ENCODE measurements at regions not wholly inside any gene's neighbourhood (a gene's known extent, or its start where the extent isn't known, plus 50 kb on each side); places are given as distances from the start of the nearest gene placed in this dataset.
"Not testable (repeated sequence)": the region's sequence is repeated elsewhere in the genome, so short reads cannot be mapped to it uniquely, and the experiment has no call there.

DNA sequence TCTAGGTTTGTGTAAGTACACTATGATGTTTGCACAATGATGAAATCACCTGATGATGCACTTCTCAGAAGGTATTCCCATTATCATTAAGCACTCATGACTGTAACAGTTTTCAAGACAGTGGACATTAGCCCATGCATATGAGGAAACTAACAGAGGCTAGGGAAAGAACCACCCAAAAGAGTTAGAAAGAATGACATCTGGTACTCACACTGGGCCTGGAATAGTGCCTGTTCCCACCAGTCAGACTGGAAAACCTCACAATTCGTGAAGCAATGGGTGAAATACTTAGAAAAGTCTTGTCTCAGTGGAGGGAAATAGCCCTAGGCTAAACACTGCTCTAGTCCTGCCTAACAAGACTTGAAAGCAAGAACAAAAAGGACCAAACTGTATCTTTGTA, 117.4 kb upstream of the GDNF start:
- DNase-seq, result no peak

DNA sequence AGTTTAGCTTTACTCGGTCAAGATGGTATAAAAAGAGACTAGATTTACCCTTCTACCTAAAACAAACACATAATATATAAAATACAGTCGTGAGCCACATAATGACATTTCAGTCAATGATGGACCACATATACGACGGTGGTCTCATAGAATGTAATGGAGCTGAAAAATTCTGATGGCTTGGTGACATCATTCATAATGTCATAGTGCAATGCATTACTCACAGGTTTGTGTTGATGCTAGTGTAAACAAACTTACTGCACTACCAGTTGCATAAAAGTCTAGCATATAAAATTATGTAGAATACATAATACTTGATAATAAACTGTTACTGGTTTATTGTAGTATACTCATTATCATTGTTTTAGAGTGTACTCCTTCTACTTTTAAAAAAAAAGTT, 115.9 kb upstream of the GDNF start:
- DNase-seq, result no peak

- DNase-seq, result no peak
Observed at GRCh38 chr5:37954561-37954960, 114.7 kb upstream of the GDNF start.

DNA sequence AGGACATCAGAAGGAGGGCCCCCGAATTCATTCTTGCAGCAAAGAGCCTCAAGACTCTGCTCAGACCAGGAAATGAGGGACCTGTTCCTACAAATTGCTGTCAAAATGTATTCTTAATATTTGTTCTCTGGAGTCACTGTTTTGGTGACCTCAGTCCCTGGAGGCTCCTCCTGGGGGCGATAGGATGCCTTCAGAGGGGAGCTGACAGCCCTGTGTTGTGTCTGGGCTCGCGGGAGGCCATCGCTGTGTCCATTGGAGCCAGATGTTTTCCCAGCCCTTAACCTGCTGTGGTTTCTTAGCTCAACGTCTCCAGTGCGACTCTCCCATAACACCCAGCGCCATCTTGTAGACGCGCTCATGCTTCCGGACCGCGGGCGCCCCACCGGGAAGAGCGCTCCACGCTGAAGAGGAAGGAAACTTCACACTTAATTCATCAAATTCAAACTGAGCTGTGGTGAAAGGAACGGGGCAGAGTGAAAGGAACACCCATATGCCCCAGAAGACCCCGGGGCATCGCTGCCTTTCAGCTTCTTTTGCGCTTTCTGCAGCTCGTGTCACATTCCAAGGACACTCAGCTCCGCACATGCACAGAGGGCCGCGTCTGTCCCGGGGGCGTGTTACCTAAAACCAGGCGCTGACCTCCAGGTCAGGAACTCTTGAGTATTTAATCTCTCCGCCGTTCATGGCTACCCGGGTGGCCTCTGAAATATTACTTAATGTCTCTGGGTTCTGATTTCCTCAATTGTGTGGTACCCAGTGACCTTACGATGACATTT, 112.3 kb upstream of the GDNF start:
- no peak for DNase-seq

DNA sequence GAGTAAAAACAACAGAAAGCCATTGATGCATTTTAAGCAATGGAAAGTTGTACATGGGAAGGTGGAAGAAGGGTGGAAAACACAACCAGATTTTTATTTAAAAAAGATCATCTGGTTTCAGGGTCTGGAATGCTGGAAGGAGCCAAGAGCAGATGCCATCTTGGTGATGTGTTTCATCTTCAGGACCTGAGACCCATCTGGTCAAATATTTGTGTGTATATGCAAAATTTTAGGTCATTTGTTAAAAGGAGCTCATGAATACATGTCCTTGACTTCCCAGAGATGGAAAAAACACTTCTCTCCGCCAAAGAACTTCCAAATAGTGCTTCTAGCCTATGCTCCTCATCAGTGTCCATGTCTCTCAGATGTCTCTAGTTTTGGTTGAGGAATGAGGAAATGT, 110.6 kb upstream of the GDNF start:
- no peak for DNase-seq

GRCh38 chr5:37945446-37945845, 105.6 kb upstream of the GDNF start:
- DNase-seq, result no peak

DNA sequence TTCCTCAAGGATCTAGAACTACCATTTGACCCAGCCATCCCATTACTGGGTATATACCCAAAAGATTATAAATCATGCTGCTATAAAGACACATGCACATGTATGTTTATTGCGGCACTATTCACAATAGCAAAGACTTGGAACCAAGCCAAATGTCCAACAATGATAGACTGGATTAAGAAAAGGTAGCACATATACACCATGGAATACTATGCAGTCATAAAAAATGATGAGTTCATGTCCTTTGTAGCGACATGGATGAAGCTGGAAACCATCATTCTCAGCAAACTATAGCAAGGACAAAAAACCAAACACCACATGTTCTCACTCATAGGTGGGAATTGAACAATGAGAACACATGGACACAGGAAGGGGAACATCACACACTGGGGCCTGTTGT, 103.3 kb upstream of the GDNF start:
- DNase-seq, result not testable (repeated sequence)

DNA sequence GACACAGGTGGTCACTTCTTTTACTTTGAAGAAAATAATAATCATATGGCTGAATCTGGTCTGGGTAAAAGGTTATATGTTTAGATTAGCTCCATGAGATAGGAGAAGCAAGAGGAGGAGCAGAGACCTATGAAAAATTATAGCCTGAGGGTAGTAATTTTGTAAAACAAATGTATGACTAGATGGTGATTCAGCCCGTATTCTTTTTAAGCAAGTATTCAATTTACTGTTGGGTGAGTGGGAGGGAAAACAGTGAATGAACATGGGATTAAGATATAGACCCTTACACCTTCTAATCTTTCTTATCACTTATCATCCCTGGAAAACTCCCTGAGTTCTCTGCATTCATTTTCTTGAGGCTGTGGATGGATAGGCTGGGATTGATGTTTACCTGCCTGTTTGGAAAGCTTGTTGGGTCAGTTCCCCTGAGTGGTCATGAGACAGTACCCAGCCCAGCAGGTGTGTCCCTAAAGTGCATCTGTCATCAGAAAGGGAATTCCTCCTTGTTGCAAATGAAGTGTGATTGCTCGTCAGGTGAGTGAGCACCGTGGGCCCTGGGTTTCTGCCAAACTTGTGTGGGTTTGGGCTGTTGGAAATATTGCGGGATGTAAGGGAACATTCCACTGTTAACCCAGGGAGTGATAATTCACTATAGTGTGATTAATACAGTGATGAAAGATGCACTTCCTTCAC, 101.2 kb upstream of the GDNF start:
- no peak for DNase-seq

- DNase-seq, result no peak
Observed at GRCh38 chr5:37938861-37939260, 99.0 kb upstream of the GDNF start.

DNA sequence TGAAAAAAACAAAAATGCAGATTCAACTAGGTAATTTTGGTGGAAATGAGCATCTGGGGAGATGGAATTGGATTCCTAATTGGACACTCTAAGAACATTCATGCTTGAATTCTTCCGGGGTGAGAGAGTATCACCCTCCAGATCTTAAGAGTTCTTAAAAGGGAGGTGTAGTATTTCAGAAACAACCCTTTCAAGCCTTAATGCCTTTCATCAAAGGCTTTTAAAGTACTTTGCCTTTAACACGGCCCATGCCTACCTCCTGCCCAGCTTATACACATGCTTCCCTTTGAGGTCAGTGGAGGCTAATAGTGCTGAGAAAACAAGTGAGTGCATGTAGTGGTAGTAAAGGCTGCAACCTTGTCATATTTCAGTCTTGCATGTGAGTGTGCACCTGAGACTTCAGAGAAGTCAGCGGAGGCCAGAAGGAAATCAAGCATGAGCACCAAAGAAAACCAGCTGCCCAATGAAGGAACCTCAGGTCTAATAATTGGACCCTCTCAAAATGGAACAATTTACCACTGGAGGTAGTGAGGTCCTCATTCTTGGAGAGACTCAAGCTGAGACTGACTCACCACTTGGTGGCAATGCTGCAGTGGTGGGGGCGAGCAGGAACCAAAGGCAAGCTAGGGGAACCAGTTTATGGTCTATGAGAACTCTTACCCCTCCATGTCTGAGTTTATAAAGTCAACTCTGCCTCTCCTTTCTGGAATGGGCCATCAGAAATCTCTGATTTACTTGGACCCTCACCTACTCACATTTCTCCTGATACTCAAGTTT, 98.4 kb upstream of the GDNF start:
- no peak for DNase-seq

DNA sequence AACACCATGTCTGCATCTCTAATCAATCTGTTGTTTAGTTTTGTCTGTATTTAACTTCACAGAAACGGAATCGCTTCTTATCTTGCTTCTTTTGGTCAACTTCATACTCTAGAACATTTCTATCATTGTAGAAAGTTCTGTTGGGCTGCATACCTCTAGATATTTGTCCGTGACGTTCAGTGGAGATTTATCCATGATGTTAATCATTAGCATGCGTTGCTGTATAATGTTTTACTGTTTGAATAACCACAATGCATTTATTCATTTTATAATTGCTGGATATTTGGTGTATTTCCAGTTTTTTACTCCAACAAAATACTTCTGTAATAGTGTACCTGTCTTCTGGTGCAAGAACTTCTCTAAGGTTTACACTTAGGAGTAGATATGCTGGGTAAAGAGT, 96.2 kb upstream of the GDNF start:
- DNase-seq, result no peak

GRCh38 chr5:37933576-37933975, 93.7 kb upstream of the GDNF start:
- no peak for DNase-seq

DNA sequence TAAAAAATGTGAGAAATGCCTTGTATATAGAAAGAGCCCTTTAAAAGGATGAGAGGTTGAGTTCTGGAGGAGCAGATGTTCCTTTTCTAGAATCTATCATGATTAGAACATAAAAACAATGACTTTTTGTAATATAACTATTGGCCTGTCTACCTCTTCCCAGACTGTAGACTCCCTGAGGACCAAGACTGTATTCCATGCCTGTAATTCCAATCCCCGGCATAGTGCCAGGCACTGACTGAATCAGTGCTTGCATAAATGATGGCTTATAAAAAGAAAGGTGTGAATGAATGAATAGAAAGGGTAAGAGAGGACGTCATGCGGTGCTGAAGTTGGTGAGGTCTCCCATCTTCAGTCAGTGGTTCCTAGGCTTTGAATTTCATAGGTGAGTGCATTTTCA, 92.6 kb upstream of the GDNF start:
- no peak for DNase-seq

DNA sequence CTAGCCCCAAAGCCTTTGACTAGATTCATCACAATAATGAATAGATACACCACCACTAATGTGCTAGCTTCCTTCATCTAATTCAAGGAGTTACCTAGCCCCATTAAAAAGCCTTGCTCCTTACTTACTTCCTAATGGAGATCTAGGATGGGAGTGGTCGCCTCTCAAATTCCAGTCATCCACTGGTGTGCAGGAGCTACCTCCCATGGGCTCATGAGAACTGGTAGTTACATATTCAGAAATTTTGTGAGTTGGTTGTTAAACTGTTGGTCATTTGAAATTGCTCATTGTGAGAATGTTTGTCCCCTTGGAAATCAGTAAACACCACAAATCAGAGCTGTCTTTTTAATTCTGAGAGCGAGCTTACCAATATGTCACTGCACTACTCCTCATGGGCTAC, 91.7 kb upstream of the GDNF start:
- no peak for DNase-seq

- DNase-seq, result no peak
Observed at GRCh38 chr5:37930350-37930749, 90.5 kb upstream of the GDNF start.

DNA sequence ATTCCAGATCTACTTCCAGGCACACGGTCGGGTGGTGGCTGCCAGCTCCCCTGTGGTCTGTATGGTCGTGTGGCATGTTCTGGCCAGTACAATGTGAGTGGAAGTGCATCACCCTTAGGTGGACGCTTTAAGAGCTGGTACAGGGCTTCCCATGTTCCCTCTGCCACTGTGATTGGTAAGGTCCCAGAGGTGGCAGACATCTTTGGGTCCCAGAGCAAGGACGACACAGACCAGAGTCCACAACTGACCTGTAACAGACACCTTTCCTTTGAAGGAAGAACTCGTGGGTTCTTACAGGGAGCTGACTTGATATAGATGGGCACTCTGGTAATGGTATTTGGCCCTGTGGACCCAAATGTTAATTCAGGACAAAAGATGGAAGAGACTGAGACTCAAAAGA, 90.0 kb upstream of the GDNF start:
- no peak for DNase-seq

GRCh38 chr5:37927753-37928152, 87.9 kb upstream of the GDNF start:
- not testable (repeated sequence) for DNase-seq

DNA sequence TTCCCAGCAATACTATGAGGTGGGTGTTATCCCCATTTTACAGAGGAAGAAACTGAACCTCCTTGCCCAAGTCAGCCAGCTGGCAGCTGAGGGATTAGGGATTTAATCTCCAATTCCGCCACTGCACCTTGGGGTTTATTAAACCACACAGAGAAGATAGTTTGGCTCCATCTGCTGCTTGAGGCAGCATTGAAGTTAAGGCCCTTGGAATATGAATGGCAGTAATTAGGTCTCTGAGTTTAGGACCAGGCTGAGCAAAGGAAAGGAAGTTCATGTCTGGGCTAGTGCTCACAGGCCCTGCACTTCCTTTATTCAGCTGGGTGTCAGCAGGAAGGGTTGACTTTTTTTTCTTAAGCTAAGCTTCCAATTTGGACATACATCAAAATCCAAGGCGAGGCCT, 86.9 kb upstream of the GDNF start:
- no peak for DNase-seq

GRCh38 chr5:37921452-37921851, 81.6 kb upstream of the GDNF start:
- DNase-seq, result no peak

DNA sequence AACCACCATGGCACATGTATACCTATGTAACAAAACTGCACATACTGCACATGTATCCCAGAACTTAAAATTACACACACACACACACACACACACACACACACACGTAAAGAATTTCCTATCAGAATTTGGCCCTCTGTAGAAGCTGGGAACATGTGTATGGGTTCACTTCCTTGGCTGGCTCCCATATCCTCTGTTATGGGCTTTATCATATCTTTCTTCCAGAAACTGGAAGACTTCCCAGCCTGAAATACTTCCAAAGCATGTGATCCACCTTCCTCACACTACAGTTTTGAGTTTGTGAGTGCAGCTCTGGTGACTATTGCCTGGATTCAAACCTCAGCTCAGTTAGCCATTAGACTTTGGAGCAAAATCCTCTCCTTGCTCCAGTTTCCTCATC, 78.6 kb upstream of the GDNF start:
- DNase-seq, result no peak

DNA sequence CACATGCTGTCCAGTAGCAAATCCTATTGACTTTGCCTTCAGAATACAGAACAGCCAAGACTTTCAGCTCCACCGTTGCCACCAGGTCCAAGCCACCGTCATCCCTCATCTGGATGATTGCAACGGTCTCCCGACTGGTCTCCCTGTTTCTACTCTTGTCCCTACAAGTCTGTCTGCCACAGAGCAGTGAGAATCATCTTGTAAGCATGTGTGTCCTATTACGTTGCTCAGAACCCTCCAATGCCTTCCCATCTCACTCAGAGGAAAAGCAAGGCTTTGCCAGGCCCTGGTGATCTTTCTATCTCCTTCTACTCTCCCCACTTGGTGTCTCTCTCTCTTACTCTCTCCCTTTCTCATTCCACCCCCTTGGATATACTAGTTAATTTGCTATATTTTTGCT, 76.7 kb upstream of the GDNF start:
- DNase-seq, result no peak

DNA sequence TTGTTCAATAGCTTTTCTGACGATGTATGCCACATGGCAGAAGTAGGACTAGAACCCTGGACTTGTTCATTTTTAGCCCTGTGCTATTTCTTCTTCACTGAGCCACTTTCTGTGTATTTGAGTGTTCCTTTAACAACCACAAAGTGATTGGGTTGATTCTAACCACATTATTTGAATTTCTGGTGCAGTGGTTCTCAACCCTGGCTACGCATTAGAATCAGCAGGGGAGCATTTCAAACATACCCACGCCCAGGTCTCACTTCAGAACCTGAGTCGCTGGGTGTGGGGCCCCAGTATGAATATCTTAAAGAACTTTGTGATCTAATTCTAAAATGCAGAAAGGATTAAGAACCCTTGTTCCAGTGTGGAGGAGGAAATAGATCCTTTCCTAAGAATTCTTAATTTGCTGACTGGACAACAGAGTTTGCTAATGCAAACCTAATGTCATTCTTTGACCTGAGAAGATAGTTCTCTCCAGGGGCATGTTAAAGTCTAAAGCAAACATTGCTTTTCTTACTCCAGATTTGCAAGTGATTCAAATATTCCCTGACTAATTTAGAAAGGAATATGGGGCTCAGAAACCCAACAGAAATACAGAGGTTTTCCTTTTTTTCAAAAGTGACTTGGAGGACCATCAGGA, 75.4 kb upstream of the GDNF start:
- no peak for DNase-seq

DNA sequence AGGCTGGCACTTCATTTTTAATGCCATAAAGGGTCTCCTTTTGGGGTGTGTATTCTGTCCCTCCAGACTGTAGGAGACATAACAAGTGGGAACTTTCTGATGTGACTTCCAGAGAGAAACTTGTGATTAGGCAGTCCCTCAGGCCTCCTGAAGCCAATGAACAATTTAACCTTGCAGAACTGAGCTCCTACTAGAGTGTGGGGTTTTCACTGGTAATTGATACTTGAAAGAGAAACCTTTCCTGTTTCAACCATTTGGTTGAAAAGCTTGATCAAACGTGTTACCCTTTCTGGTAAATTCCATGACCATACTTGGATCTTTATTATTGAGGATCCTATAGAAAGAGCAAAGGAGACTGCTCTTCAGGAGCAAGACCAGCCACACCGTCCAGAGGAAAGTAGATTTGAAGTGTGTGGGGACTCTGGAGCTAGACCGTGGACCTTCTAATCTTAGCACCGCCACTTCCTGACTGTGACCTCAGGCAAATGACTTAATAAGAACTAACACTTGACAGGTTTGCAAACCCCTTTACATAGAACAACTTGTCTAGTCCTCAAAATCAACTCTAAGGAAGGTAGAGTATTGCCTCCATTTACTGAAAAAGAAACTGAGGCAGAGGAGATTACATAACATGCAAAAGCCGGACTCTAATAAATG, 69.9 kb upstream of the GDNF start:
- DNase-seq, result not testable (repeated sequence)

All from right forelimb (tissue), 1 donor.